ENCODE measurements at regions not wholly inside any gene's neighbourhood (a gene's known extent, or its start where the extent isn't known, plus 50 kb on each side); places are given as distances from the start of the nearest gene placed in this dataset.

DNA sequence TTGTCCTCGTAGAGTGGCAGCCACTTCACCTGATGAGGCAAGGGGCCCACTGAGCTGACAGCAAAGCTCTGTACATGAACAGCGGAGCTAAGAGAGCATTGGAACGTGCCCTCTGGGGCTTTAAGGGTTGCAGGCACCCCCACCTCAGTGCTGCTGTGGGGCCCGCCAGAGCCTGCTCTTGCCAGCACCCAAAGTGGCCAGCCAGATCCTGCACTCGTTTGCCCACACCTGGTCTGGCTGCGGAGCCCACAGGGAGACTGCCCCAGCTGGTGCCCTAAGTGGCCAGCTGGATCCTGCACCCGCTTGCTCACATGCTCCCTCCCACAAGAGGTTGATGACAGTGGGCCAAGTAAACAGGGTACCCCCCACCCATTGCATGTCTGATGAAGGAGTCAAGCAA, 783.4 kb upstream of the MIR17HG start:
- TF ChIP-seq EZH2 (IDR thresholded peaks at IDR 0.05; ENCODE audit: low read length, unreplicated experiment), result no peak
- TF ChIP-seq, protein P1, sequence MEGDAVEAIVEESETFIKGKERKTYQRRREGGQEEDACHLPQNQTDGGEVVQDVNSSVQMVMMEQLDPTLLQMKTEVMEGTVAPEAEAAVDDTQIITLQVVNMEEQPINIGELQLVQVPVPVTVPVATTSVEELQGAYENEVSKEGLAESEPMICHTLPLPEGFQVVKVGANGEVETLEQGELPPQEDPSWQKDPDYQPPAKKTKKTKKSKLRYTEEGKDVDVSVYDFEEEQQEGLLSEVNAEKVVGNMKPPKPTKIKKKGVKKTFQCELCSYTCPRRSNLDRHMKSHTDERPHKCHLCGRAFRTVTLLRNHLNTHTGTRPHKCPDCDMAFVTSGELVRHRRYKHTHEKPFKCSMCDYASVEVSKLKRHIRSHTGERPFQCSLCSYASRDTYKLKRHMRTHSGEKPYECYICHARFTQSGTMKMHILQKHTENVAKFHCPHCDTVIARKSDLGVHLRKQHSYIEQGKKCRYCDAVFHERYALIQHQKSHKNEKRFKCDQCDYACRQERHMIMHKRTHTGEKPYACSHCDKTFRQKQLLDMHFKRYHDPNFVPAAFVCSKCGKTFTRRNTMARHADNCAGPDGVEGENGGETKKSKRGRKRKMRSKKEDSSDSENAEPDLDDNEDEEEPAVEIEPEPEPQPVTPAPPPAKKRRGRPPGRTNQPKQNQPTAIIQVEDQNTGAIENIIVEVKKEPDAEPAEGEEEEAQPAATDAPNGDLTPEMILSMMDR (conservative IDR thresholded peaks at IDR 0.05; ENCODE audit: low read depth, low read length), result no peak
- no peak for TF ChIP-seq EZH2phosphoT487 (IDR thresholded peaks at IDR 0.05; ENCODE audit: borderline replicate concordance, low read length)
- Histone ChIP-seq H4K20me1 (ENCODE audit: low read length) (no peaks in the 10 kb centered on the region), H3K79me2 (ENCODE audit: low read length) (no peaks in the 10 kb centered on the region), H3K9me2 (replicated peaks; ENCODE audit: low read length) (no peaks in the 10 kb centered on the region), H2AFZ (ENCODE audit: low read length) (no peak overlapping the region), H3K36me3 (ENCODE audit: low read depth, low read length) (no peaks in the 10 kb centered on the region), H3K9ac (ENCODE audit: low read length) (no peak overlapping the region), H3K4me3 (ENCODE audit: low read length) (no peak overlapping the region), H3F3A (ENCODE audit: low read length, unreplicated experiment) (no peaks in the 10 kb centered on the region), H3K27me3 (ENCODE audit: low read length) (no peaks in the 10 kb centered on the region), H3K27ac (ENCODE audit: low read length) (no peak overlapping the region), H3K9me3 (ENCODE audit: low read length) (no peaks in the 10 kb centered on the region), H3K4me2 (ENCODE audit: low read length) (no peak overlapping the region), H3K4me1 (ENCODE audit: insufficient read depth, low read length) (no peaks in the 10 kb centered on the region)
- intact Hi-C loops (cut with micrococcal nuclease), result no loop called here
- no peak for DNase-seq
- no peak for ATAC-seq
- BruUV-seq (replicated peaks), result no TSS peak
- CTCF ChIA-PET, result no interaction called here
- POLR2A ChIA-PET (ENCODE audit: unreplicated experiment), result no interaction called here

- POLR2A ChIA-PET (ENCODE audit: unreplicated experiment), result no interaction called here
- BruUV-seq (replicated peaks), result no TSS peak
Observed at GRCh38 chr13:90564566-90564965, 782.9 kb upstream of the MIR17HG start.

GRCh38 chr13:90565985-90566713, 781.3 kb upstream of the MIR17HG start:
- no peaks in the 10 kb centered on the region for H3K9me3 ChIP-seq (ENCODE audit: low read length)
- ChIA-PET POLR2A (ENCODE audit: unreplicated experiment) (no interaction called here), CTCF (no interaction called here)
- no peak for ATAC-seq
- no peaks in the 10 kb centered on the region for H3K9me2 ChIP-seq (replicated peaks; ENCODE audit: low read length)
- H3K36me3 ChIP-seq (ENCODE audit: low read depth, low read length), result no peaks in the 10 kb centered on the region
- no peak overlapping the region for H3K4me2 ChIP-seq (ENCODE audit: low read length)
- TF ChIP-seq, protein P1 (conservative IDR thresholded peaks at IDR 0.05; ENCODE audit: low read depth, low read length), result no peak
- TF ChIP-seq EZH2phosphoT487 (IDR thresholded peaks at IDR 0.05; ENCODE audit: borderline replicate concordance, low read length), result no peak
- no peak for TF ChIP-seq EZH2 (IDR thresholded peaks at IDR 0.05; ENCODE audit: low read length, unreplicated experiment)
- no peak overlapping the region for H3K4me3 ChIP-seq (ENCODE audit: low read length)
- no peak overlapping the region for H3K27ac ChIP-seq (ENCODE audit: low read length)
- H3F3A ChIP-seq (ENCODE audit: low read length, unreplicated experiment), result no peaks in the 10 kb centered on the region
- BruUV-seq (replicated peaks), result no TSS peak
- no peaks in the 10 kb centered on the region for H3K27me3 ChIP-seq (ENCODE audit: low read length)
- no peak overlapping the region for H2AFZ ChIP-seq (ENCODE audit: low read length)
- no peak for DNase-seq
- no peak overlapping the region for H3K9ac ChIP-seq (ENCODE audit: low read length)
- intact Hi-C loops (cut with micrococcal nuclease), result no loop called here
- H3K4me1 ChIP-seq (ENCODE audit: insufficient read depth, low read length), result no peaks in the 10 kb centered on the region
- H3K79me2 ChIP-seq (ENCODE audit: low read length), result no peaks in the 10 kb centered on the region
- no peaks in the 10 kb centered on the region for H4K20me1 ChIP-seq (ENCODE audit: low read length)

More at GRCh38 chr13:90564566-90564965, 782.9 kb upstream of the MIR17HG start:
- Histone ChIP-seq H3K9me2 (replicated peaks; ENCODE audit: low read length) (no peaks in the 10 kb centered on the region), H3K9me3 (ENCODE audit: low read length) (no peaks in the 10 kb centered on the region), H3K27ac (ENCODE audit: low read length) (no peak overlapping the region), H3K9ac (ENCODE audit: low read length) (no peak overlapping the region), H3K36me3 (ENCODE audit: low read depth, low read length) (no peaks in the 10 kb centered on the region), H3K4me2 (ENCODE audit: low read length) (no peak overlapping the region), H3F3A (ENCODE audit: low read length, unreplicated experiment) (no peaks in the 10 kb centered on the region), H3K27me3 (ENCODE audit: low read length) (no peaks in the 10 kb centered on the region), H3K4me1 (ENCODE audit: insufficient read depth, low read length) (no peaks in the 10 kb centered on the region), H4K20me1 (ENCODE audit: low read length) (no peaks in the 10 kb centered on the region), H3K79me2 (ENCODE audit: low read length) (no peaks in the 10 kb centered on the region), H3K4me3 (ENCODE audit: low read length) (no peak overlapping the region), H2AFZ (ENCODE audit: low read length) (no peak overlapping the region)
- intact Hi-C loops (cut with micrococcal nuclease), result no loop called here
- TF ChIP-seq EZH2phosphoT487 (IDR thresholded peaks at IDR 0.05; ENCODE audit: borderline replicate concordance, low read length), result no peak
- no peak for TF ChIP-seq EZH2 (IDR thresholded peaks at IDR 0.05; ENCODE audit: low read length, unreplicated experiment)
- TF ChIP-seq, protein P1 (conservative IDR thresholded peaks at IDR 0.05; ENCODE audit: low read depth, low read length), result no peak
- ATAC-seq (no peak), DNase-seq (no peak)
- CTCF ChIA-PET, result no interaction called here
